HCT116 (cell line): ENCODE measurements at regions not wholly inside any gene's neighbourhood (a gene's known extent, or its start where the extent isn't known, plus 50 kb on each side); places are given as distances from the start of the nearest gene placed in this dataset.

Experiments used
- ATAC-seq: fragments of 200-7000 bp; cut with Tn5 transposase; 2 replicates; pipeline ENCODE4 v1.9.1; 2020; ENCODE audit warnings: mild to moderate bottlenecking, moderate library complexity
- BruUV-seq: library from RNA; stranded (reverse); fragments of 400-500 nt; replicated peaks from 2 replicates; lab custom pipeline; 2021; lab: Mats Ljungman, UMichigan
- CTCF ChIA-PET: fragments of 300-600 bp; sonication (Branson Sonifier 250); formaldehyde crosslinking; loops from one replicate; lab custom pipeline; 2021; ENCODE audit warnings: antibody characterized with exemption; lab: Charles Lee
- POLR2A ChIA-PET: fragments of 300-600, 350-600 bp; sonication (Branson Sonifier 250); formaldehyde crosslinking; loops from one replicate; lab custom pipeline; 2021; ENCODE audit warnings: antibody characterized with exemption; lab: Charles Lee
- RAD21 ChIA-PET, 2 experiments: fragments of 300-600 bp; sonication (Branson Sonifier 250); formaldehyde crosslinking; loops; one replicate each; lab custom pipeline; 2023; ENCODE audit warnings: low total read pairs in 2 of 2; ENCODE audit not compliant: uncharacterized antibody in 2 of 2, unreplicated experiment in 2 of 2, low non-redundant PET in 1 of 2; lab: Charles Lee
- DNase-seq: peaks from one replicate; pipeline ENCODE4 v3.0.0-alpha.2; 2010; ENCODE audit warnings: low read depth, low spot score
- H2AFZ ChIP-seq: fragments of 200-600 bp; shearing (Covaris generic), sonication (generic); 2 replicates; pipeline ENCODE4 v1.6.1; 2017; ENCODE audit warnings: low read depth, mixed run types, mixed read lengths, antibody characterized with exemption, low read length; ENCODE audit not compliant: poor library complexity, severe bottlenecking
- H3K27ac ChIP-seq: 2 replicates; pipeline ENCODE4 v1.5.1; 2012; ENCODE audit warnings: low read depth, low read length
- H3K27me3 ChIP-seq: fragments of 200-600 bp; sonication (generic); 2 replicates; pipeline ENCODE4 v1.6.1; 2016; ENCODE audit warnings: mixed run types, low read length, mixed read lengths; ENCODE audit not compliant: insufficient read depth
- H3K36me3 ChIP-seq, 2 experiments: fragments of 200-500 bp in 1 of 2; fragments of 200-600 bp in 1 of 2; sonication (Bioruptor generic) in 1 of 2; sonication (generic) in 1 of 2; 2 replicates each; pipeline versions ENCODE4 v1.5.1 to v1.6.1; 2014 to 2016; ENCODE audit warnings: low read length in 2 of 2, inconsistent platforms in 1 of 2, mixed read lengths in 1 of 2, mixed run types in 1 of 2; ENCODE audit not compliant: insufficient read depth in 2 of 2, control insufficient read depth in 1 of 2
- H3K4me1 ChIP-seq, 2 experiments: fragments of 200-600 bp in 1 of 2; sonication (generic) in 1 of 2; 2 replicates each; pipeline versions ENCODE4 v1.5.1 to v1.6.1; 2012 to 2017; ENCODE audit warnings: low read length in 2 of 2, inconsistent platforms in 1 of 2, mild to moderate bottlenecking in 1 of 2, mixed read lengths in 1 of 2, mixed run types in 1 of 2, moderate library complexity in 1 of 2; ENCODE audit not compliant: insufficient read depth in 2 of 2, control insufficient read depth in 1 of 2
- H3K4me2 ChIP-seq: fragments of 200-600 bp; sonication (generic); 2 replicates; pipeline ENCODE4 v1.6.1; 2017; ENCODE audit warnings: mixed run types, low read length, mixed read lengths
- H3K4me3 ChIP-seq, 2 experiments: fragments of 200-600 bp in 1 of 2; sonication (generic) in 1 of 2; replicated peaks in 1 of 2; 2 replicates each; pipeline ENCODE4 v1.5.1; 2011 to 2016; ENCODE audit warnings: low read length in 2 of 2, control low read depth in 1 of 2, low read depth in 1 of 2, mild to moderate bottlenecking in 1 of 2, mixed read lengths in 1 of 2, mixed run types in 1 of 2
- H3K79me2 ChIP-seq: fragments of 200-600 bp; sonication (generic); 2 replicates; pipeline ENCODE4 v1.6.1; 2017; ENCODE audit warnings: mild to moderate bottlenecking, mixed run types, low read length, moderate library complexity, mixed read lengths; ENCODE audit not compliant: insufficient read depth
- H3K9ac ChIP-seq: fragments of 200-600 bp; sonication (generic); 2 replicates; pipeline ENCODE4 v1.6.1; 2016; ENCODE audit warnings: low read length, mixed read lengths
- H3K9me2 ChIP-seq: fragments of 200-600 bp; sonication (generic), shearing (Covaris generic); 2 replicates; pipeline ENCODE4 v1.6.1; 2017; ENCODE audit warnings: mixed run types, mild to moderate bottlenecking, moderate library complexity; ENCODE audit not compliant: insufficient read depth
- H3K9me3 ChIP-seq, 2 experiments: fragments of 200-500 bp in 1 of 2; fragments of 200-600 bp in 1 of 2; sonication (Bioruptor generic) in 1 of 2; sonication (generic) in 1 of 2; 2 replicates each; pipeline ENCODE4 v1.6.1; 2014 to 2017; ENCODE audit warnings: low read length in 2 of 2, mixed read lengths in 2 of 2, inconsistent platforms in 1 of 2, low read depth in 1 of 2, mild to moderate bottlenecking in 1 of 2, mixed run types in 1 of 2, moderate library complexity in 1 of 2; ENCODE audit not compliant: control insufficient read depth in 1 of 2, insufficient read depth in 1 of 2
- H4K20me1 ChIP-seq: fragments of 200-600 bp; sonication (generic), shearing (Covaris generic); 2 replicates; pipeline ENCODE4 v1.6.1; 2017; ENCODE audit warnings: mixed run types, mild to moderate bottlenecking, moderate library complexity; ENCODE audit not compliant: insufficient read depth
- ATF3 ChIP-seq: IDR thresholded peaks from 2 replicates; pipeline ENCODE4 v1.6.1; 2012
- CEBPB ChIP-seq: IDR thresholded peaks from 2 replicates; pipeline ENCODE4 v1.6.1; 2012; ENCODE audit warnings: low read depth
- CTCF ChIP-seq, 3 experiments: fragments of 200-600 bp in 1 of 3; sonication (generic) in 1 of 3; IDR thresholded peaks in 2 of 3; conservative IDR thresholded peaks in 1 of 3; 2 replicates each; pipeline ENCODE4 v1.5.1; 2012 to 2017; ENCODE audit warnings: low read depth in 2 of 3, low read length in 2 of 3, antibody characterized with exemption in 1 of 3, borderline replicate concordance in 1 of 3, control low read depth in 1 of 3, mild to moderate bottlenecking in 1 of 3, mixed read lengths in 1 of 3, mixed run types in 1 of 3, moderate library complexity in 1 of 3; ENCODE audit not compliant: insufficient read depth in 1 of 3
- ELF1 ChIP-seq: IDR thresholded peaks from 2 replicates; pipeline ENCODE4 v1.6.1; 2012; ENCODE audit warnings: low read depth, borderline replicate concordance
- EZH2phosphoT487 ChIP-seq: fragments of 200-600 bp; IDR thresholded peaks from 2 replicates; pipeline ENCODE4 v1.6.1; 2018; ENCODE audit warnings: antibody characterized with exemption, borderline replicate concordance
- FOSL1 ChIP-seq: IDR thresholded peaks from 2 replicates; pipeline ENCODE4 v1.6.1; 2012; ENCODE audit warnings: low read depth
- JUND ChIP-seq: IDR thresholded peaks from 2 replicates; pipeline ENCODE4 v1.6.1; 2012
- MAX ChIP-seq: IDR thresholded peaks from 2 replicates; pipeline ENCODE4 v1.6.1; 2012
- POLR2A ChIP-seq: IDR thresholded peaks from 2 replicates; pipeline ENCODE4 v1.7.0; 2011; ENCODE audit warnings: borderline replicate concordance; ENCODE audit not compliant: insufficient read depth, insufficient read length; ENCODE audit errors: extremely low read depth
- RAD21 ChIP-seq: IDR thresholded peaks from 2 replicates; pipeline ENCODE4 v1.6.1; 2012; ENCODE audit warnings: low read depth, mild to moderate bottlenecking
- REST ChIP-seq: IDR thresholded peaks from 2 replicates; pipeline ENCODE4 v1.6.1; 2012; ENCODE audit warnings: low read depth
- SP1 ChIP-seq: IDR thresholded peaks from 2 replicates; pipeline ENCODE4 v1.6.1; 2012; ENCODE audit warnings: low read depth
- YY1 ChIP-seq: IDR thresholded peaks from 2 replicates; pipeline ENCODE4 v1.6.1; 2011; ENCODE audit warnings: low read length, low read depth, moderate library complexity, mild to moderate bottlenecking; ENCODE audit not compliant: insufficient replicate concordance; ENCODE audit errors: extremely low read depth
- ZNF274 ChIP-seq: fragments of 200-500 bp; sonication (Bioruptor generic); IDR thresholded peaks from 2 replicates; pipeline ENCODE4 v1.6.1; 2014; ENCODE audit warnings: mild to moderate bottlenecking, low read depth, low read length, inconsistent platforms
- intact Hi-C: fragments of 100-400 bp; cut with micrococcal nuclease; formaldehyde crosslinking; loops from 2 replicates; pipeline ENCODE4 v1.10.0; 2022

GRCh38 chr17:77306048-77306789 lies 165.4 kb downstream of the SEC14L1 start (continued):
- no peak for TF ChIP-seq CTCF (IDR thresholded peaks at IDR 0.05 in 2 of 3, conservative IDR thresholded peaks at IDR 0.05 in 1 of 3; ENCODE audit: borderline replicate concordance in 1 of 3, insufficient read depth in 1 of 3, low read depth in 2 of 3, low read length in 2 of 3)
- no peak for TF ChIP-seq FOSL1
- TF ChIP-seq REST, result no peak
- no peak for TF ChIP-seq ELF1
- no peak for TF ChIP-seq SP1
- TF ChIP-seq, all 23 proteins: peak for 0

- Histone ChIP-seq H3K4me1 (peaks cover 48 to 70% of the 10 kb centered on the region in 2 experiments), H3K9me3 (no peaks in the 10 kb centered on the region), H4K20me1 (peaks cover 3% of the 10 kb centered on the region; the same call in 1 of the 2 replicates), H3K9ac (peak overlapping the region; percentile 36), H2AFZ (no peak overlapping the region), H3K27ac (peak overlapping the region; percentile 30; the same call in 1 of the 2 replicates), H3K79me2 (peaks cover 88% of the 10 kb centered on the region), H3K4me3 (no peak overlapping the region), H3K9me2 (no peaks in the 10 kb centered on the region), H3K27me3 (no peaks in the 10 kb centered on the region), H3K4me2 (peak overlapping the region; percentile 60), H3K36me3 (peaks cover 12 to 31% of the 10 kb centered on the region in 2 experiments; a peak in 2 of 4 replicates)
- DNase-seq (no peak), ATAC-seq (peak; percentile 35)
- BruUV-seq, result no TSS peak
- RAD21 ChIA-PET, result no interaction called here
- POLR2A ChIA-PET, result no interaction called here
- CTCF ChIA-PET, result no interaction called here
- intact Hi-C loops, result no loop called here
- TF ChIP-seq ZNF274, result no peak
- no peak for TF ChIP-seq YY1
- no peak for TF ChIP-seq CEBPB
- no peak for TF ChIP-seq ATF3
- no peak for TF ChIP-seq JUND
- no peak for TF ChIP-seq EZH2phosphoT487
- no peak for TF ChIP-seq SP1
- no peak for TF ChIP-seq RAD21
- no peak for TF ChIP-seq MAX
- no peak for TF ChIP-seq CTCF (IDR thresholded peaks at IDR 0.05 in 2 of 3, conservative IDR thresholded peaks at IDR 0.05 in 1 of 3; ENCODE audit: borderline replicate concordance in 1 of 3, insufficient read depth in 1 of 3, low read depth in 2 of 3, low read length in 2 of 3)
- TF ChIP-seq POLR2A, result no peak
Measured at GRCh38 chr17:77306790-77307478, 166.2 kb downstream of the SEC14L1 start.
